Stomach (tissue), 8 donors: ENCODE measurements at regions not wholly inside any gene's neighbourhood (a gene's known extent, or its start where the extent isn't known, plus 50 kb on each side); places are given as distances from the start of the nearest gene placed in this dataset.

Experiments used
- DNase-seq, 2 donors: peaks; one replicate each; pipeline versions ENCODE4 v3.0.0 to v3.0.0-alpha.2; 2013 to 2019
- H3K27ac ChIP-seq, 5 donors: fragments of 200-600 bp in 4 of 5; sonication (generic) in 4 of 5; one replicate each; pipeline ENCODE4 v1.5.1; 2013 to 2019; ENCODE audit warnings: mild to moderate bottlenecking in 1 of 5, moderate library complexity in 1 of 5
- H3K27me3 ChIP-seq, 3 donors: fragments of 200-600 bp; sonication (generic); one replicate each; pipeline ENCODE4 v1.5.1; 2017 to 2019; ENCODE audit warnings: mixed run types in 1 of 3
- H3K36me3 ChIP-seq, 4 donors: fragments of 200-600 bp; sonication (generic); 1 replicate in 3 of 4; 2 replicates in 1 of 4; pipeline ENCODE4 v1.5.1; 2016 to 2019
- H3K4me1 ChIP-seq, 4 donors: fragments of 200-600 bp; sonication (generic); one replicate each; pipeline ENCODE4 v1.5.1; 2016 to 2019
- H3K4me3 ChIP-seq, 4 donors: fragments of 200-600 bp; sonication (generic) in 3 of 4; one replicate each; pipeline ENCODE4 v1.5.1; 2016 to 2019; ENCODE audit warnings: mild to moderate bottlenecking in 1 of 4
- H3K9me3 ChIP-seq, 4 donors: fragments of 200-600 bp; sonication (generic); one replicate each; pipeline ENCODE4 v1.5.1; 2016 to 2019
- EP300 ChIP-seq: sonication (generic); formaldehyde crosslinking; IDR thresholded peaks from one replicate; pipeline ENCODE4 v1.6.1; 2017; ENCODE audit warnings: antibody characterized with exemption
- POLR2A ChIP-seq, 4 donors: fragments of 450-650 bp; IDR thresholded peaks; one replicate each; pipeline ENCODE4 v1.6.1; 2016; ENCODE audit warnings: antibody characterized with exemption in 4 of 4, control low read depth in 2 of 4, mild to moderate bottlenecking in 1 of 4, moderate library complexity in 1 of 4
- POLR2AphosphoS5 ChIP-seq, 3 donors: sonication (generic); formaldehyde crosslinking; IDR thresholded peaks; one replicate each; pipeline ENCODE4 v1.6.1; 2016; ENCODE audit warnings: antibody characterized with exemption in 3 of 3
- WGBS, 5 donors: extraction: QIAGEN DNeasy Blood & Tissue Kit in 3 of 5; methylation state at CpG; one replicate each; pipeline versions ENCODE4 v1.1.5 to v1.1.7; 2013 to 2018; 5-methylcytosine and 5-hydroxymethylcytosine counted together
- intact Hi-C: fragments of 100-400 bp; cut with DNase I; formaldehyde crosslinking; loops from one replicate; pipeline ENCODE4 v1.15.1; 2023; ENCODE audit warnings: low total_unique reads
- TF ChIP-seq, protein P1 (sequence below), 7 experiments: fragments of 450-650 bp in 4 of 7; fragments of 200-600 bp in 3 of 7; sonication (generic) in 3 of 7; IDR thresholded peaks; one replicate each; pipeline ENCODE4 v1.5.1; 2016 to 2019; ENCODE audit warnings: antibody characterized with exemption in 7 of 7, control low read depth in 2 of 7, mild to moderate bottlenecking in 1 of 7
- donor health status: healthy with polysubstance abuse.
- donor health status: Bipolar disorder and iron deficiency.
- donor health status: healthy.

DNA sequence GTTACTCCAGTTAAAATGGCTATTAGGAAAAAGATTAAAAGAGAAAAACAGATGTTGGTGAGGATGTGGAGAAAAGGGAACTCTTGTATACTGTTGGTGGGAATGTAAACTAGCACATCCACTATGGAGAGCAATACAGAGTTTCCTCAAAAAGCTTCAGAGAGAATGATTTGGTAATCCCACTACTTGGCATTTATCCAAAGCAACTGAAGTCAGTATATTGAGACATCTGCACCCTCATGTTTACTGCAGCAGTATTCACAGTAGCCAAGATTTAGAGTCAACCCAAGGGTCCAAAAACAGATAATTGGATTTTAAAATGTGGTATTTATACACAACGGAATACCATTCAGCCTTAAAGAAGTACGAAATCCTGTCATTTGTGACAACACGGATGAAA lies 469.5 kb downstream of the QKI start:
- no peak for TF ChIP-seq POLR2AphosphoS5 (IDR thresholded peaks at IDR 0.05)
- no peak for TF ChIP-seq EP300
- TF ChIP-seq, protein P1, sequence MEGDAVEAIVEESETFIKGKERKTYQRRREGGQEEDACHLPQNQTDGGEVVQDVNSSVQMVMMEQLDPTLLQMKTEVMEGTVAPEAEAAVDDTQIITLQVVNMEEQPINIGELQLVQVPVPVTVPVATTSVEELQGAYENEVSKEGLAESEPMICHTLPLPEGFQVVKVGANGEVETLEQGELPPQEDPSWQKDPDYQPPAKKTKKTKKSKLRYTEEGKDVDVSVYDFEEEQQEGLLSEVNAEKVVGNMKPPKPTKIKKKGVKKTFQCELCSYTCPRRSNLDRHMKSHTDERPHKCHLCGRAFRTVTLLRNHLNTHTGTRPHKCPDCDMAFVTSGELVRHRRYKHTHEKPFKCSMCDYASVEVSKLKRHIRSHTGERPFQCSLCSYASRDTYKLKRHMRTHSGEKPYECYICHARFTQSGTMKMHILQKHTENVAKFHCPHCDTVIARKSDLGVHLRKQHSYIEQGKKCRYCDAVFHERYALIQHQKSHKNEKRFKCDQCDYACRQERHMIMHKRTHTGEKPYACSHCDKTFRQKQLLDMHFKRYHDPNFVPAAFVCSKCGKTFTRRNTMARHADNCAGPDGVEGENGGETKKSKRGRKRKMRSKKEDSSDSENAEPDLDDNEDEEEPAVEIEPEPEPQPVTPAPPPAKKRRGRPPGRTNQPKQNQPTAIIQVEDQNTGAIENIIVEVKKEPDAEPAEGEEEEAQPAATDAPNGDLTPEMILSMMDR (IDR thresholded peaks at IDR 0.05) = no peak
- TF ChIP-seq POLR2A (IDR thresholded peaks at IDR 0.05) = no peak
- intact Hi-C loops = no loop called here
- Histone ChIP-seq H3K27me3 (no peaks in the 10 kb centered on the region), H3K36me3 (no peaks in the 10 kb centered on the region), H3K9me3 (no peaks in the 10 kb centered on the region), H3K27ac (no peak overlapping the region), H3K4me3 (no peak overlapping the region), H3K4me1 (no peaks in the 10 kb centered on the region)
- DNase-seq = no peak
- 82 to 94% (median 89%) methylated on average over 3 of the region's 3 CpGs for WGBS, 5 donors

GRCh38 chr6:163878698-163879097 lies 464.2 kb downstream of the QKI start:
- TF ChIP-seq POLR2A (IDR thresholded peaks at IDR 0.05) (no peak), EP300 (no peak), POLR2AphosphoS5 (IDR thresholded peaks at IDR 0.05) (no peak)
- TF ChIP-seq, protein P1 (IDR thresholded peaks at IDR 0.05) = no peak
- H3K4me3 ChIP-seq = no peak overlapping the region
- H3K4me1 ChIP-seq = no peaks in the 10 kb centered on the region
- H3K27me3 ChIP-seq = no peaks in the 10 kb centered on the region
- no peak for DNase-seq
- WGBS, 5 donors = 65 to 84% (median 74%) methylated on average over 2 of the region's 2 CpGs
- intact Hi-C loops = no loop called here
- no peaks in the 10 kb centered on the region for H3K9me3 ChIP-seq
- no peaks in the 10 kb centered on the region for H3K36me3 ChIP-seq
- H3K27ac ChIP-seq = no peak overlapping the region

DNA sequence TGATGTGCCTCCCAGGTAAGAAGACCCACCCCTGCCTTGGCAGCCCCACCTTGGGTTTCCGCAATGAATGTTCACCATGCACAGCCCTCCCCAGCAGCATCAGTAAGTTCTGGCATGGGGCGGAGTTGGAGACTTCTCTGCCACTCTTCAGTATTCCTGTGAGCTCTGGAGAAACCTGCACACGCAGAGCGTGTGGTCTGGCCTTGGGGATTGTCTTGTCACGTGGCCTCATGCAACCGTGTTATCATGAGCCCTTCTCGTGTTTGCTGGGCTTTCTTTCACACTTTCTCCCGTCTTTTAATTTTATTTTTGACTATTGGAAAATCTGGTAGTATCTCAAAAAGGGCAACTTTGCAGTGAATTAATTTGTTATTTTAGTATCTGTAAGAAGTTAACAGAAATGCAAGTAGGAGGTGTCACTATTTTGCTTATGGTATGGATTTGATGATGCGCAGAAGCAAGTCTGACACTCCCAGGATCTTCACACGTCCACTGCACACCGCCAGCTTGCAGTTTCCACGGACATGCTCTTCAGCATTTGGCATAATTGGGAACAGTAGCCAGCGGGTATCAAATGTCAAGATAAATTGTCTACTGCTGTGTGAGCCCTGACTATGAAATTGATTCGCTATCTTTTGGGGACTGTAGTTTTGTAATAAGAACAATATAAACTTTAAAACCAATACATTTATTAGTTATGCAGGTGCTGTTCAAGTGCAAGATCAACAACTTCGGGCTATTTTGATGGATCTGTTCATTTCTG lies 463.5 kb downstream of the QKI start:
- intact Hi-C loops = no loop called here
- WGBS, 5 donors = 87 to 91% (median 88%) methylated on average over 15 of the region's 15 CpGs

DNA sequence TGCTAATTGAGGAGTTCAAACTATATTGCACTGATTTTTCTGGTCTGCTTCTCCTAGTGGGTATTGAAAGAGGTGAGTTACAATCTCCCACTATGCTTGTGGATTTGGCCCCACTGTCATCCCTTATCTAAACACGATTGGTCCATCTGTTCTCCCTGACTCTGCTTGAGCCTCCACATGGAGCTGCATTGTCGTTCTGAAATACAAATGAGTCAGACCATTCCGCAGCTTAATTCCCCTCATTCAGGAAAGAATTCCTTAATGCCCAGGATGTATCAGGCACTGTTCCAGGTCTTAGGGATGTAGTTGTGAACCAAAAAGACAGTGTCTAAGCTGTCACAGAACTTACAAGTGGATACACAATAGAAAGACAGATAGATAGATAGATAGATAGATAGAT lies 461.9 kb downstream of the QKI start:
- no peak overlapping the region for H3K27ac ChIP-seq
- no peak overlapping the region for H3K4me3 ChIP-seq
- no peak for DNase-seq
- no peaks in the 10 kb centered on the region for H3K4me1 ChIP-seq
- no peaks in the 10 kb centered on the region for H3K27me3 ChIP-seq
- no peaks in the 10 kb centered on the region for H3K9me3 ChIP-seq
- no peaks in the 10 kb centered on the region for H3K36me3 ChIP-seq
- intact Hi-C loops = no loop called here
- WGBS, 5 donors = 71 to 81% (median 76%) methylated on average over 3 of the region's 3 CpGs
- no peak for TF ChIP-seq POLR2A (IDR thresholded peaks at IDR 0.05)

More for the DNA sequence above, 463.5 kb downstream of the QKI start:
- Histone ChIP-seq H3K9me3 (no peaks in the 10 kb centered on the region), H3K4me3 (no peak overlapping the region), H3K27ac (no peak overlapping the region), H3K4me1 (no peaks in the 10 kb centered on the region), H3K27me3 (no peaks in the 10 kb centered on the region), H3K36me3 (no peaks in the 10 kb centered on the region)
- no peak for DNase-seq
- TF ChIP-seq, protein P1 (IDR thresholded peaks at IDR 0.05) = no peak
- TF ChIP-seq EP300 (no peak), POLR2A (IDR thresholded peaks at IDR 0.05) (no peak), POLR2AphosphoS5 (IDR thresholded peaks at IDR 0.05) (no peak)

- TF ChIP-seq POLR2AphosphoS5 (IDR thresholded peaks at IDR 0.05) (no peak), POLR2A (IDR thresholded peaks at IDR 0.05) (no peak), EP300 (no peak)
- TF ChIP-seq, protein P1 (IDR thresholded peaks at IDR 0.05) = no peak
- Histone ChIP-seq H3K27ac (no peak overlapping the region), H3K4me3 (no peak overlapping the region), H3K9me3 (no peaks in the 10 kb centered on the region), H3K36me3 (no peaks in the 10 kb centered on the region), H3K4me1 (no peaks in the 10 kb centered on the region), H3K27me3 (no peaks in the 10 kb centered on the region)
- no peak for DNase-seq
- intact Hi-C loops = no loop called here
- WGBS, 5 donors = 81 to 93% (median 83%) methylated on average over 3 of the region's 3 CpGs
Measured at GRCh38 chr6:163874784-163875183, 460.3 kb downstream of the QKI start.
